Right lobe of liver (tissue), 4 donors: ENCODE measurements at regions not wholly inside any gene's neighbourhood (a gene's known extent, or its start where the extent isn't known, plus 50 kb on each side); places are given as distances from the start of the nearest gene placed in this dataset.

Source experiments
- POLR2A ChIP-seq: fragments of 450-650 bp; IDR thresholded peaks from one replicate; pipeline ENCODE4 v1.6.1; 2017; ENCODE audit warnings: antibody characterized with exemption, mild to moderate bottlenecking
- TF ChIP-seq, protein P1 (sequence below), 4 donors: fragments of 200-600 bp in 3 of 4; fragments of 450-650 bp in 1 of 4; IDR thresholded peaks; one replicate each; pipeline versions ENCODE4 v1.5.1 to v1.8.0; 2016 to 2022; ENCODE audit warnings: antibody characterized with exemption in 4 of 4, mild to moderate bottlenecking in 2 of 4
- donor health status: DM: no; HTN: no; CAD: no.
- donor health status: DM: no; HTN: no; CAD: no.
- donor health status: DM: no; HTN: yes; CAD: no.

DNA sequence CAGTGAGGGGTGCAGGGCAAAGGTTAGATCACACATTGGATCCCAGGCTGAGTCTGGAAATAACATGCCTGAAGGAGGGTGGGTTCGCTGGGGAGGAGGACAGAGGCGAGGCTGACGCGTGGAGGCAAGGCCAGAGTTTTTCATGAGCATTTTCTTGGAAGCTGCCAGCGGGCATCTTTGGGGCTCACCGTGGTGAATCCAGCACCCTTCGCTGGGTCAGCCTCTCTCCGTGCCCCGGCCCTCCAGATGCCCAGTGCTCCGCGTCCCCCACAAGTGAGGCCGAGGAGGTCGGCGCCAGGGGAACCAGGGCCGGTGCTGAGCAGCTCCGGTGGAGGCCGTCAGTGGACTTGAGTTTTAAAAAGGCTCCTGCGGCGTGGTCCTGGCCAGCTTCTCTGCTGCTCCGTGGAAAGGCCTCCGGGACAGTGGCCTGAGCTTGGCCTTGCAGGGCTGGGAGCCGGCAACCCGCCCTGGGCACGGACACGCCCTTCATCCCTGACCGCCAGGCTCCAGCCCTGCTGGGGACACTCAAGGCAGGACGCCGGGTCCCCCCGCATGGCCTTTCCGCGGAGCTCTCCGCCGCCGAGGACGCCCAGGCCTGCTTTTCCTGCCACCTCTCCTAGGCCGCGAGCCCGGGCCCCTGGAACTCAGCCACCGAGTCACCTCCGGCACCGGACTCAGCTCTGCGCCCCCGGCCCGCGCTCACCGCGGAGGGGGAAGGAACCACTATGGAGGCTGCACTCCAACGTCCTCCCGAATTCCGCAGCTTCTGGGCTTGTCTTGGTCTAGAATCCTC lies 114.3 kb downstream of the THBS2 start:
- no peak for TF ChIP-seq POLR2A
- TF ChIP-seq, protein P1, sequence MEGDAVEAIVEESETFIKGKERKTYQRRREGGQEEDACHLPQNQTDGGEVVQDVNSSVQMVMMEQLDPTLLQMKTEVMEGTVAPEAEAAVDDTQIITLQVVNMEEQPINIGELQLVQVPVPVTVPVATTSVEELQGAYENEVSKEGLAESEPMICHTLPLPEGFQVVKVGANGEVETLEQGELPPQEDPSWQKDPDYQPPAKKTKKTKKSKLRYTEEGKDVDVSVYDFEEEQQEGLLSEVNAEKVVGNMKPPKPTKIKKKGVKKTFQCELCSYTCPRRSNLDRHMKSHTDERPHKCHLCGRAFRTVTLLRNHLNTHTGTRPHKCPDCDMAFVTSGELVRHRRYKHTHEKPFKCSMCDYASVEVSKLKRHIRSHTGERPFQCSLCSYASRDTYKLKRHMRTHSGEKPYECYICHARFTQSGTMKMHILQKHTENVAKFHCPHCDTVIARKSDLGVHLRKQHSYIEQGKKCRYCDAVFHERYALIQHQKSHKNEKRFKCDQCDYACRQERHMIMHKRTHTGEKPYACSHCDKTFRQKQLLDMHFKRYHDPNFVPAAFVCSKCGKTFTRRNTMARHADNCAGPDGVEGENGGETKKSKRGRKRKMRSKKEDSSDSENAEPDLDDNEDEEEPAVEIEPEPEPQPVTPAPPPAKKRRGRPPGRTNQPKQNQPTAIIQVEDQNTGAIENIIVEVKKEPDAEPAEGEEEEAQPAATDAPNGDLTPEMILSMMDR (IDR thresholded peaks at IDR 0.05) = no peak
